ENCODE measurements at regions not wholly inside any gene's neighbourhood (a gene's known extent, or its start where the extent isn't known, plus 50 kb on each side); places are given as distances from the start of the nearest gene placed in this dataset.
A peak's percentile ranks its signal among the peaks of the same experiment; 100 is the strongest.

- H3K36me3 ChIP-seq, result peaks cover 0 to 10% (median 0%) of the 10 kb centered on the region in 4 donors
- peak overlapping the region in 2 of 4 donors; percentile 23 to 87 for H3K27ac ChIP-seq
- H3K4me3 ChIP-seq, result no peak overlapping the region
- no peaks in the 10 kb centered on the region for H3K9me3 ChIP-seq
- WGBS, 2 donors, result 91 to 92% methylated on average over 3 of the region's 3 CpGs
- peaks cover 0 to 32% (median 17%) of the 10 kb centered on the region in 4 donors for H3K4me1 ChIP-seq
- TF ChIP-seq CTCF (IDR thresholded peaks at IDR 0.05), result no peak
- no peak for TF ChIP-seq EP300 (IDR thresholded peaks at IDR 0.05)
- no peak for TF ChIP-seq POLR2AphosphoS5 (IDR thresholded peaks at IDR 0.05)
- H3K27me3 ChIP-seq, result no peaks in the 10 kb centered on the region
- peak; percentile 8 for DNase-seq
- intact Hi-C loops (cut with DNase I), result loop anchor here (2.0 to 5.0 kb wide), 3 partner anchors 16 to 82 kb away; partner anchors contain the start of gene AKIP1
Measured at GRCh38 chr11:8830641-8831040, 80.3 kb upstream of the AKIP1 start.

DNA sequence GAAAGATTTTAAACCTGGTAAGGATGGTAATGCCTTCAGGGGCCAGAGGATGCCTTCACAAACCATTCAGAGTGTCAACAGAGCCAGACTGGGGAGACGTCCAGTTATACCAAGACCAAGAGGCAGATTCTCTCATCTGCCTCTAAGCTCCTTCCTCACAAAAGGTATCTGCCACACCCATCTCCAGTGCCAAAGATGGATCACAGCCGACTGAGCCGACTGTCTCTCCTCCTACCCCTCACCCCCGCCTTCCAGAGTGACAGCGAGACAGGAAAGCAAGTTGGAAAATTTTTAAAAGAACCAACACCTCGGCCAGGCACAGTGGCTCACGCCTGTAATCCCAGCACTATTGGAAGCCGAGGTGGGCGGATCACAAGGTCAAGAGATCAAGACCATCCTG is 79.1 kb upstream of the AKIP1 start:
- Histone ChIP-seq H3K27ac (peak overlapping the region in 3 of 4 donors; percentile 78 to 87 (median 87)), H3K27me3 (no peaks in the 10 kb centered on the region), H3K4me3 (no peak overlapping the region), H3K9me3 (no peaks in the 10 kb centered on the region), H3K4me1 (peaks cover 0 to 30% (median 17%) of the 10 kb centered on the region in 4 donors), H3K36me3 (peaks cover 0 to 10% (median 0%) of the 10 kb centered on the region in 4 donors)
- WGBS, 2 donors, result 81% methylated on average over 9 of the region's 9 CpGs
- TF ChIP-seq POLR2A (IDR thresholded peaks at IDR 0.05) (no peak), POLR2AphosphoS5 (IDR thresholded peaks at IDR 0.05) (no peak), EP300 (IDR thresholded peaks at IDR 0.05) (no peak), CTCF (IDR thresholded peaks at IDR 0.05) (no peak)
- peak; percentile 58 for DNase-seq
- intact Hi-C loops (cut with DNase I), result loop anchor here (2.0 to 5.0 kb wide), 3 partner anchors 17 to 80 kb away; partner anchors contain the start of gene AKIP1

DNA sequence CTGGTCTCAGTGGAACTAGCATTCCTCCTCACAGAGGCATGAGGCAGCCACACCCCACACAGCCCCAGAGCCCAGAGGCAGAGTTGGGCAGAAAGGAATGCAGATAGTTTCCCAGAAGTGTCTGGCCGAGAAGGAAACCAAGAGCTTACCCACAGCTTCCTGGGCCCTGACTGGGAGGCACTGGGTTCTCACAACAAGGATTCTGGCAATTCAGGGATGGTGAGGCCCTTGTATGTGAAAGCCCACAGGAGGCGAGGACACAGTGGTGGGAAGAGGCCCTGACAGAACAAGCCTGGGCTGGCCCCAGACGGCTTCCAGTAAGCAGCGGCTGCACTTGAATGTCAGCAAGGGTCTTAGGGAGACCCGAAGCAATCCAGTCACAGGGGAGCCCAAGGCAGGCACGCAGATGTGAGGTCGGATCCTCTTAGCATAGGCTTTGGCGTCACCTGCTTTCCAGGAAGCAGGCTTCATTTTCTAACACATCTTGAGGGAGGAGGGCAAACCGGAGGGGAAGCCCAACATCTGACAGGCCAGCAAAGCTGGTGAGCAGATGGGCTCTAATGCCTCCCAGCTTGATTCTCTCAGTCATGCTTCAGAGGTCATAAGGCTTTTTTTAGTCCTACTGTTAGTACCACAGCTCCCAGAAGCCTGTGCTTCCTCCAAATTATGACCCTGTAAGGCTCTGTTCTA is 78.3 kb upstream of the AKIP1 start:
- peaks cover 0 to 10% (median 0%) of the 10 kb centered on the region in 4 donors for H3K36me3 ChIP-seq
- WGBS, 2 donors, result 54 to 78% methylated on average over 9 of the region's 9 CpGs
- DNase-seq, result peak; percentile 64
- H3K4me3 ChIP-seq, result no peak overlapping the region
- H3K27ac ChIP-seq, result peak overlapping the region; percentile 70 to 87 (median 82)
- peaks cover 0 to 27% (median 17%) of the 10 kb centered on the region in 4 donors for H3K4me1 ChIP-seq
- H3K9me3 ChIP-seq, result no peaks in the 10 kb centered on the region
- peak in 1 of 4 donors; percentile 46 for TF ChIP-seq EP300 (IDR thresholded peaks at IDR 0.05)
- peak; percentile 26 to 62 (median 50) for TF ChIP-seq POLR2AphosphoS5 (IDR thresholded peaks at IDR 0.05)
- TF ChIP-seq CTCF (IDR thresholded peaks at IDR 0.05), result no peak
- TF ChIP-seq POLR2A (IDR thresholded peaks at IDR 0.05), result no peak
- H3K27me3 ChIP-seq, result no peaks in the 10 kb centered on the region
- intact Hi-C loops (cut with DNase I), result loop anchor here (5.0 kb wide), 2 partner anchors 40 to 80 kb away; partner anchors contain the start of gene AKIP1

DNA sequence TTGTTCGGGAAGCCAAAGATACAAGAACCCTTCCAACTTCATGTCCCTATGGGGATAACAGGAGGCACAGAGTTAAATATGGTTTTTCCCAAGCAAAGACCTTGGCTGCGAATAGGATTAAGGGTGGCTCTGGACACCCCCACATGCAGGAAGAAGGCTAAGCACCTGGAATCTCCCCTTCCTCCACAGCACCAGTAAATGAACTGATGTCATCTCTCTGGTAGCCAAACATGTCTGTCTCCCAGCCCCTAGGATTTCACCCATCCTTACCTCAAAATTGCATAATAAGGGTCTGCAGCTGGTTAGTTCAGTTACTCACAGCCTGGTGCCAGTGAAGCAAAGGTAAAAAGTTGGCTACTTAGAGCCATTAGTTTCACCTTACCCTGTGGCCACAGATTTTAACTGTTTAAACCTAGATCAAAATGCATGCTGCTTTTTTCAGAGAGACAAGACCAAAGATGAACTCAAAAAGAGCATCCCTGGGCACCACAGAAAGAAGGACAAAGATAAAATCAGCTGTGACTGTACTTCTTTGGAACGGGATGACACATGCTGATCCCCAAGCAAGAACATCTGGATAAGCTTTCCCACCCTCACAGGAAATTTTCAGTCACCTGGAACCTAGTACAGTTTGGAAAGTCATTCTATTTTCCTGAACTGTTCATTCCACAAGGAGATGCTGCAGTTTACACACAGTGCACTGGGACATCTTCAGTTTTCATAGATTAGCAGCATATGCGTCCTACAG is 77.2 kb upstream of the AKIP1 start:
- TF ChIP-seq EP300 (IDR thresholded peaks at IDR 0.05), result no peak
- TF ChIP-seq POLR2AphosphoS5 (IDR thresholded peaks at IDR 0.05), result no peak
- TF ChIP-seq POLR2A (IDR thresholded peaks at IDR 0.05), result no peak
- no peak for TF ChIP-seq CTCF (IDR thresholded peaks at IDR 0.05)
- no peaks in the 10 kb centered on the region for H3K9me3 ChIP-seq
- H3K27ac ChIP-seq, result peak overlapping the region; percentile 70 to 87 (median 82)
- no peak overlapping the region for H3K4me3 ChIP-seq
- no peaks in the 10 kb centered on the region for H3K27me3 ChIP-seq
- peak; percentile 24 for DNase-seq
- 80 to 88% methylated on average over 4 of the region's 4 CpGs for WGBS, 2 donors
- H3K36me3 ChIP-seq, result peaks cover 0 to 4% (median 0%) of the 10 kb centered on the region in 4 donors
- peaks cover 0 to 37% (median 24%) of the 10 kb centered on the region in 4 donors for H3K4me1 ChIP-seq
- intact Hi-C loops (cut with DNase I), result loop anchor here (5.0 kb wide), 2 partner anchors 39 to 79 kb away; partner anchors contain the start of gene AKIP1

Measured in sigmoid colon (tissue), 6 donors.